GM12875 (cell line): ENCODE measurements at regions not wholly inside any gene's neighbourhood (a gene's known extent, or its start where the extent isn't known, plus 50 kb on each side); places are given as distances from the start of the nearest gene placed in this dataset.

ENCODE experiments used
- H3K4me3 ChIP-seq: one replicate; pipeline ENCODE4 v1.5.1; 2011; ENCODE audit warnings: low read depth, low read length, control low read depth
- TF ChIP-seq, protein P1 (sequence below): IDR thresholded peaks from 2 replicates; pipeline ENCODE4 v1.5.1; 2011; ENCODE audit warnings: low read depth, mild to moderate bottlenecking, control low read depth, inconsistent platforms, low read length, moderate library complexity, borderline replicate concordance; ENCODE audit not compliant: insufficient read depth

GRCh38 chr6:97461218-97461617, 178.2 kb upstream of the MMS22L start:
- no peak overlapping the region for H3K4me3 ChIP-seq
- TF ChIP-seq, protein P1, sequence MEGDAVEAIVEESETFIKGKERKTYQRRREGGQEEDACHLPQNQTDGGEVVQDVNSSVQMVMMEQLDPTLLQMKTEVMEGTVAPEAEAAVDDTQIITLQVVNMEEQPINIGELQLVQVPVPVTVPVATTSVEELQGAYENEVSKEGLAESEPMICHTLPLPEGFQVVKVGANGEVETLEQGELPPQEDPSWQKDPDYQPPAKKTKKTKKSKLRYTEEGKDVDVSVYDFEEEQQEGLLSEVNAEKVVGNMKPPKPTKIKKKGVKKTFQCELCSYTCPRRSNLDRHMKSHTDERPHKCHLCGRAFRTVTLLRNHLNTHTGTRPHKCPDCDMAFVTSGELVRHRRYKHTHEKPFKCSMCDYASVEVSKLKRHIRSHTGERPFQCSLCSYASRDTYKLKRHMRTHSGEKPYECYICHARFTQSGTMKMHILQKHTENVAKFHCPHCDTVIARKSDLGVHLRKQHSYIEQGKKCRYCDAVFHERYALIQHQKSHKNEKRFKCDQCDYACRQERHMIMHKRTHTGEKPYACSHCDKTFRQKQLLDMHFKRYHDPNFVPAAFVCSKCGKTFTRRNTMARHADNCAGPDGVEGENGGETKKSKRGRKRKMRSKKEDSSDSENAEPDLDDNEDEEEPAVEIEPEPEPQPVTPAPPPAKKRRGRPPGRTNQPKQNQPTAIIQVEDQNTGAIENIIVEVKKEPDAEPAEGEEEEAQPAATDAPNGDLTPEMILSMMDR, result no peak

DNA sequence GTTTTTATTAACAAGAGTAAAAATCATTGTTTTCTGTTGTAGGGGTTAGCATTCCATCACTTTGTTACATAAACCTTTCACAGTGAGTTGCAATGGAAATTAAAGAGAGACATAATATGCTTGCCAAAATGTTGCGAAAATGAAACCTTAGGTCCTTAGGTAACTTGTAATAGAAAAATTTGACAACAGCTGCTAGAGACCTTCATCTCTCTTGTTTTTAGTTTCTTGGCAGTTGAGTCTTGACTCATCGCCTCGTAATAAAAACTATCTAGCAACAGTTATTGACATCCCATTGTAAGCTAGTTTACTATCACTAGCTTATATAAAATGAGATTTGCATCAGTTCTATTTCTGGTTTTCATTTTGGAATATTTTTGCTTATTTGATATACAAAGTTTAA, 179.0 kb upstream of the MMS22L start:
- no peak overlapping the region for H3K4me3 ChIP-seq
- TF ChIP-seq, protein P1, result no peak

DNA sequence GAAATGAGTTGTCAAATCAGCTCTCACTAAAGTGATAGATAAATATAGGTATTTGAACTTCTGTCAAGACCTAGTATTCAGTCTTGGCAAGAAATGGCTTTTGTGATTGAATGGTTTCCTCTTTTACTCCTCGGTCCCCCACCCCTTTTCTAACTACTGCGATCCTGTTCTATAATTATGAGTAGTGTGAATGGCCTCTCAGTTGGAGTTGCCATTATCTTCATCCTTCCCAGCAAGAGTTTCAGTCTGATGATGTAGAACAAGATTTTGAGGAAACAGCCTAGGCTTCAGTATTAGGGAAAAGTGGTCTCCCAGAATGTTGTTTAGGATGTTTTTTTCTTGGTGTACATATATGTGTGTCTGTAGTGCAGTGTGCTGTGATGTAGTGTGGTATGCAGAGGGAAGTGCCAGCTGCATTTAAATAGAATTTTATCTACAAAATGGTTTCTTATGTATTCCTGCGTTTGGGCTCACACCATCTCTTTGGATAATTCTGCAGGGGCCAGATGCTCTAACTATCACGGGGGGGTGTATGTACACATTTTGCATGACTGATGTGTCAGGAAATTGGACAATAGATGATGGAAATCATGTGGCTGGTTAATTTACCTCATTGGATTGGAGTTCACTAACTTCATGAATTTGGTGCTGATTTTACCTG, 180.1 kb upstream of the MMS22L start:
- TF ChIP-seq, protein P1, result no peak
- H3K4me3 ChIP-seq, result no peak overlapping the region

DNA sequence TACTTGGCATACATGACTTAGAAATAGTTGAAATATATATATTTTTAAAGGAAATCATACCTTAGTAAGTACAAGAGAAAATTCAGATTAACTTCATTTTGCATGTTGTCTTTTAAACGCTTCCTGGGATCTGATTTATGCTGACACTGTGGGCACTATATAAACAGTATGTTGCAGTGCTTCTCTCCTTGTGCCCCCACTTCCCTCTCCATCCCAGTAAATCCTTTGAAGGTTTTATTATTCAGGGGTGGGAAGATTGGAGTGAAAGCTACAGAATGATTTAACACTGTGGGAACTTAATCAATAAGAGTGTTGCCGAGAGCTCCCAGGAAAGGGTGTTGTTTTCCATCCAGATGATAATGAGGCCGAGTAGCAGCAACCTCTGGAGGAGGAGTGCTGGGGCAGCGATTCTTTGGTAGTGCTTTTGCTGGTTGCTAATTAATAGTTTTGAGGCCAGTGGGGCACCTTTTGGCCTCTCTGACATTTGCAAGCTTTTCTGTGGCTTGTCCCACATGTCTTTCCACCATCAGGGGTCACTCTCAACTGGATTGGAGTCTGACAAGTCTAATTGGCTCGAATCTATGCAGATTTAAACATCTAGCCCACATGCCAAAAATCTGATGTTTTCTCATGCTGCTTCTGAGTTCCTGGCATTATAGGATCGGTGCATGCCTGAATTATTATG, 183.0 kb upstream of the MMS22L start:
- H3K4me3 ChIP-seq, result no peak overlapping the region
- TF ChIP-seq, protein P1, result no peak

- H3K4me3 ChIP-seq, result no peak overlapping the region
- TF ChIP-seq, protein P1, result no peak
These were observed 186.0 kb upstream of the MMS22L start for GRCh38 chr6:97468981-97469380.

- H3K4me3 ChIP-seq, result no peak overlapping the region
- TF ChIP-seq, protein P1, result no peak
These were observed 186.4 kb upstream of the MMS22L start for GRCh38 chr6:97469451-97469850.

DNA sequence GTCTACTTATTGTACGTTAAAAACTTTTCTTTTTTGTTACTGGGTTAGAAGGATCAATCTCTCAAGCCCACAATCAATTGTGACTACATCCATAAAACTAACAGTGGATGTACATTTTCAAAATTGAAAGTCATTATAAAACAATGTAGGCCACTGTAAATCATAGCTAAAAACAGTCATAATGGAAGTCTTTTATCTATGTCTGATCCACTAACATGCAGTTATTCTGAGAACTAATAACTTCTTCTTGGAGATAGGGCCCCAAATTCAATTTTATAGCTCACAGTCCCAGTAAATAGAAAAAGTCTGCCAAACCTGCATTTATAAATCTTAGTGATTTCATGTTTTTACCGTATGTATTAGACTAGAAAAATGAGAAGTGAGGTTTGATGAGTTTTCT, 187.3 kb upstream of the MMS22L start:
- no peak overlapping the region for H3K4me3 ChIP-seq
- TF ChIP-seq, protein P1, result no peak
